ENCODE measurements at regions not wholly inside any gene's neighbourhood (a gene's known extent, or its start where the extent isn't known, plus 50 kb on each side); places are given as distances from the start of the nearest gene placed in this dataset.

DNA sequence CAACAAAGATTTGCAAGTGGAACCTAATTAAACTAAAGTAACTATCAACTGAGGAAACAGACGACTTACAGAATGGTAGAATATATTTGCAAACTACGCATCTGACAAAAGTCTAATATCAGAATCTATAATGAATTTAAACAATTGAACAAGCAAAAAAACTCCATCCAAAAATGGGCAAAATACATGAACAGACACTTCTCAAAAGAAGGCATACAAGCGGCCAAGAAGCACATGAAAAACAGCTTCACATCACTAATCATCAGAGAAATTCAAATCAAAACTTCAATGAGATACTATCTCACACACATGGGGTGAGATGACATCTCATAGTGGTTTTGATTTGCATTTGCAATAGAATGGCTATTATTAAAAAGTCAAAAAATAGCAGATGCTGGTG, 128.6 kb downstream of the POLR2M start:
- no peak for ATAC-seq
- H3K27ac Mint-ChIP-seq = no peak overlapping the region

DNA sequence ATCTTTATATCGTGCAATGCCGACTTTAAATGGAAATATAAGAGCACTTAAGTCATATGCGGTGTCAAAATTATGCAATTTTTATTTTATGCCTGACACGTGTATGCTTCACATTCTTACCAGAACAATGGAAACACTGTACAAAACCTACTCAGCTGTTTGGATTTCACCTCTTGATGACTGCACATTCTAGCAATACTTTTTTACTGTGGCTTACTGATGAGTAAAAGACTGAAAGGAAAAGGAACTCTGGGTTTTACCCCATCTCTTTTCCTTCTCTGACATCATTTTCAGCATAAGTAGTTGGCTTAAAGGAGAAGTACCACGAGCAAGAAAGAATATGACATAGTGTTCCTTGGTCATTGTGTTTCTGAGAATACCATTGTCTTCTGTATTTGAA, 142.8 kb downstream of the POLR2M start:
- no peak overlapping the region for H3K27ac ChIP-seq (ENCODE audit: low read length)
- DNase-seq (no peak), ATAC-seq (no peak)
- H3K9me3 Mint-ChIP-seq = no peaks in the 10 kb centered on the region
- TF ChIP-seq, protein P1, sequence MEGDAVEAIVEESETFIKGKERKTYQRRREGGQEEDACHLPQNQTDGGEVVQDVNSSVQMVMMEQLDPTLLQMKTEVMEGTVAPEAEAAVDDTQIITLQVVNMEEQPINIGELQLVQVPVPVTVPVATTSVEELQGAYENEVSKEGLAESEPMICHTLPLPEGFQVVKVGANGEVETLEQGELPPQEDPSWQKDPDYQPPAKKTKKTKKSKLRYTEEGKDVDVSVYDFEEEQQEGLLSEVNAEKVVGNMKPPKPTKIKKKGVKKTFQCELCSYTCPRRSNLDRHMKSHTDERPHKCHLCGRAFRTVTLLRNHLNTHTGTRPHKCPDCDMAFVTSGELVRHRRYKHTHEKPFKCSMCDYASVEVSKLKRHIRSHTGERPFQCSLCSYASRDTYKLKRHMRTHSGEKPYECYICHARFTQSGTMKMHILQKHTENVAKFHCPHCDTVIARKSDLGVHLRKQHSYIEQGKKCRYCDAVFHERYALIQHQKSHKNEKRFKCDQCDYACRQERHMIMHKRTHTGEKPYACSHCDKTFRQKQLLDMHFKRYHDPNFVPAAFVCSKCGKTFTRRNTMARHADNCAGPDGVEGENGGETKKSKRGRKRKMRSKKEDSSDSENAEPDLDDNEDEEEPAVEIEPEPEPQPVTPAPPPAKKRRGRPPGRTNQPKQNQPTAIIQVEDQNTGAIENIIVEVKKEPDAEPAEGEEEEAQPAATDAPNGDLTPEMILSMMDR (IDR thresholded peaks at IDR 0.05) = no peak
- H3K36me3 ChIP-seq (ENCODE audit: control insufficient read depth, insufficient read depth, low read length) = no peaks in the 10 kb centered on the region
- peaks cover 37 to 66% of the 10 kb centered on the region in 2 donors for H3K27me3 Mint-ChIP-seq (ENCODE audit: low read depth in 2 of 2)
- H3K4me3 Mint-ChIP-seq = no peak overlapping the region
- no peaks in the 10 kb centered on the region for H3K4me1 Mint-ChIP-seq
- no peaks in the 10 kb centered on the region for H3K4me1 ChIP-seq (ENCODE audit: control insufficient read depth, insufficient read depth, low read length)
- no peak overlapping the region for H3K27ac Mint-ChIP-seq
- WGBS (ENCODE audit: insufficient coverage) = 77% methylated on average over 5 of the region's 5 CpGs
- no peaks in the 10 kb centered on the region for H3K36me3 Mint-ChIP-seq
- H3K4me3 ChIP-seq (ENCODE audit: low read length) = no peak overlapping the region
- H3K27me3 ChIP-seq (ENCODE audit: control insufficient read depth, insufficient read depth, low read length) = no peaks in the 10 kb centered on the region
- intact Hi-C loops (cut with micrococcal nuclease) = no loop called here
- no peaks in the 10 kb centered on the region for H3K9me3 ChIP-seq (ENCODE audit: control insufficient read depth, insufficient read depth, low read length)

More for the DNA sequence above, 128.6 kb downstream of the POLR2M start:
- no peaks in the 10 kb centered on the region for H3K4me1 Mint-ChIP-seq
- 86% methylated on average over 3 of the region's 3 CpGs for WGBS (ENCODE audit: insufficient coverage)
- intact Hi-C loops (cut with micrococcal nuclease) = no loop called here
- H3K4me3 Mint-ChIP-seq = no peak overlapping the region
- Histone ChIP-seq H3K36me3 (ENCODE audit: control insufficient read depth, insufficient read depth, low read length) (no peaks in the 10 kb centered on the region), H3K4me1 (ENCODE audit: control insufficient read depth, insufficient read depth, low read length) (no peaks in the 10 kb centered on the region), H3K27ac (ENCODE audit: low read length) (no peak overlapping the region), H3K27me3 (ENCODE audit: control insufficient read depth, insufficient read depth, low read length) (peaks cover 2% of the 10 kb centered on the region), H3K4me3 (ENCODE audit: low read length) (no peak overlapping the region), H3K9me3 (ENCODE audit: control insufficient read depth, insufficient read depth, low read length) (no peaks in the 10 kb centered on the region)
- DNase-seq = no peak
- H3K9me3 Mint-ChIP-seq = peaks cover 0 to 2% of the 10 kb centered on the region in 2 donors
- H3K27me3 Mint-ChIP-seq (ENCODE audit: low read depth in 2 of 2) = peaks cover 28 to 43% of the 10 kb centered on the region in 2 donors
- H3K36me3 Mint-ChIP-seq = no peaks in the 10 kb centered on the region
- TF ChIP-seq, protein P1 (IDR thresholded peaks at IDR 0.05) = no peak

DNA sequence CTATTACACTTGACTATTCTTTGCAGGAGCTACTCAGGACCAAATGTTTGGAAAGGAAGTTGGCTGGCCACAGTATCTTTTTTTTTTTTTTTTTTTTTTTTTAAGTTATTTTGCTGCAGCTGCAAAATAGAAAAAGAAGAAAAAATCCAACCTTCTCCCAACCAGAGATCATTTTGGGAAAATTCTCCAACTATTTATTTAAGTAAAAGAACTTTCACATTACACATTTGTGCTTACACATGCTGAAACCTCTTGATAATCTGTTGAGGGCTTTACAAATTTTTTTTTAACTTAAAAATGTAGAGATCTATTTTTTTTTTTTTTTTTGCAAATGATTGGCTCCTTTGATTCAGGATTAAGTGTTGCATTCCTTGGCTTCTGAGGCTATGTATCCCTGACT, 148.0 kb downstream of the POLR2M start:
- intact Hi-C loops (cut with micrococcal nuclease) = no loop called here
- Mint-ChIP-seq H3K4me1 (no peaks in the 10 kb centered on the region), H3K27ac (no peak overlapping the region), H3K27me3 (ENCODE audit: low read depth in 2 of 2) (peaks cover 36 to 68% of the 10 kb centered on the region in 2 donors), H3K36me3 (no peaks in the 10 kb centered on the region), H3K4me3 (no peak overlapping the region), H3K9me3 (no peaks in the 10 kb centered on the region)
- DNase-seq = no peak
- no peaks in the 10 kb centered on the region for H3K36me3 ChIP-seq (ENCODE audit: control insufficient read depth, insufficient read depth, low read length)
- no peak overlapping the region for H3K27ac ChIP-seq (ENCODE audit: low read length)
- TF ChIP-seq, protein P1 (IDR thresholded peaks at IDR 0.05) = no peak
- no peaks in the 10 kb centered on the region for H3K9me3 ChIP-seq (ENCODE audit: control insufficient read depth, insufficient read depth, low read length)
- no peaks in the 10 kb centered on the region for H3K4me1 ChIP-seq (ENCODE audit: control insufficient read depth, insufficient read depth, low read length)
- ATAC-seq = no peak
- H3K27me3 ChIP-seq (ENCODE audit: control insufficient read depth, insufficient read depth, low read length) = peaks cover 3% of the 10 kb centered on the region
- H3K4me3 ChIP-seq (ENCODE audit: low read length) = no peak overlapping the region

DNA sequence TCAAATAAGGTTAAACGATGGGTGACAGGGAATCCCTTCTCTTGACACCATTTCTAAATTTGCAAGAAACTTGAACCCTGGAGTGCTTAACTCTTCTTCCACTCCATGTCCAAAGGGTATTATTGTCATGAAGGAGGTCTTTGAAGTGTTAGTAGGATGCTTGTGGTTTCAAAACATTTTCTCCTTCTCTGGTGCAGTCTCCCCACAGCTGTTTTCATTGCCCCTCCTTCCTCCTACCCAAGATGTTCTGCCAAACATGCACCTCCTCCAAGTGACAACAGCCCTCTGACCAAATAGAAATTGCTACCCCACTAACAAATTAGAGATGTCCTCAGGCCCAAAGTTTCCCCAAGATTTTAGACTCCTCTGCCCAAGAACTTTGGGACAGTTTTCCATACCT, 151.4 kb downstream of the POLR2M start:
- Mint-ChIP-seq H3K4me3 (no peak overlapping the region), H3K9me3 (no peaks in the 10 kb centered on the region), H3K27me3 (ENCODE audit: low read depth in 2 of 2) (peaks cover 29 to 72% of the 10 kb centered on the region in 2 donors), H3K27ac (no peak overlapping the region), H3K36me3 (no peaks in the 10 kb centered on the region), H3K4me1 (no peaks in the 10 kb centered on the region)
- ATAC-seq (no peak), DNase-seq (no peak)
- TF ChIP-seq, protein P1 (IDR thresholded peaks at IDR 0.05) = no peak
- H3K9me3 ChIP-seq (ENCODE audit: control insufficient read depth, insufficient read depth, low read length) = no peaks in the 10 kb centered on the region
- intact Hi-C loops (cut with micrococcal nuclease) = no loop called here
- no CpG with 5 or more reads among the region's 1 CpG for WGBS (ENCODE audit: insufficient coverage)
- no peak overlapping the region for H3K27ac ChIP-seq (ENCODE audit: low read length)
- H3K27me3 ChIP-seq (ENCODE audit: control insufficient read depth, insufficient read depth, low read length) = peaks cover 5% of the 10 kb centered on the region
- no peak overlapping the region for H3K4me3 ChIP-seq (ENCODE audit: low read length)
- no peaks in the 10 kb centered on the region for H3K4me1 ChIP-seq (ENCODE audit: control insufficient read depth, insufficient read depth, low read length)
- no peaks in the 10 kb centered on the region for H3K36me3 ChIP-seq (ENCODE audit: control insufficient read depth, insufficient read depth, low read length)
